ENCODE measurements at regions not wholly inside any gene's neighbourhood (a gene's known extent, or its start where the extent isn't known, plus 50 kb on each side); places are given as distances from the start of the nearest gene placed in this dataset.

DNA sequence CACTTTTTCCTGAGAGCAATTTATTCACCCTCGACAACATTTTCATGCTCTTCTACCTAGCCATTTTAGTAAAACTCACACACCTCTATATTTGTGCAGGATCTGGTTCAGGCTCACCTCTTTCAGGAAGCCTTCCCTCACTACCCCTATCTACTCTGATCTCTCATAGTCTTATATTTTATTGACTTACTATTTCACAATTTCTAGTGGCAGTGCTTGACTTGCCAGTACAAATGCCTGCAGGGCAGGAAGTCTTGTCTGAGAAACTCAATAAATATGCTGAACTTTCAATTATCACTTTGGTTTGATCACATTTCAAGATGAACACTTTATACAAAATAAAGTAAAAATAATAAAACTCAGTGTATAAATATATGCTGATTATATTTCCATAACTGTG is 226.8 kb downstream of the CETN3 start:
- H3K27ac Mint-ChIP-seq: no peak overlapping the region
- H3K27me3 Mint-ChIP-seq: no peaks in the 10 kb centered on the region

DNA sequence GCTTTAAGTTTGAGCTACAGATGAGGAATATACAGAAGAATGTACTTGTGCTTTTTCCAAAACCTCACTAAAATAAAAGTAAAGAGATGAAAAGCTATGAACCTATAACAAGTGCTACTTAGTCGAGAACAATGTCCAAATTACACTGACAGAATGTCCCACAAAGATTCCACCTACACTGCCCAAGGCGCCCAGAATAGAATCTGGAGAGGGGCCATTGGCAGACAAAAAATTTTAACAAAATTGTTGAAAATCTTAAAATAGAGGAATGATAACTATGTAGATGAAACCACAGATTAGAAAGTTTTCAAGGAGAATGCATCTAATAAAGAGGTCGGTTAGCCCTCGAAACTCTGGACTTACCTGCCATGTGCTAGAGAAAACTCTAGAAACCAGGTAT is 235.3 kb downstream of the CETN3 start:
- Mint-ChIP-seq H3K36me3 (ENCODE audit: insufficient read depth) (peaks cover 4% of the 10 kb centered on the region), H3K9me3 (ENCODE audit: low read depth) (peaks cover 20% of the 10 kb centered on the region), H3K4me1 (ENCODE audit: low read depth) (no peaks in the 10 kb centered on the region), H3K27me3 (no peaks in the 10 kb centered on the region), H3K4me3 (ENCODE audit: low read depth) (no peak overlapping the region), H3K27ac (no peak overlapping the region)
- TF ChIP-seq, protein P1, sequence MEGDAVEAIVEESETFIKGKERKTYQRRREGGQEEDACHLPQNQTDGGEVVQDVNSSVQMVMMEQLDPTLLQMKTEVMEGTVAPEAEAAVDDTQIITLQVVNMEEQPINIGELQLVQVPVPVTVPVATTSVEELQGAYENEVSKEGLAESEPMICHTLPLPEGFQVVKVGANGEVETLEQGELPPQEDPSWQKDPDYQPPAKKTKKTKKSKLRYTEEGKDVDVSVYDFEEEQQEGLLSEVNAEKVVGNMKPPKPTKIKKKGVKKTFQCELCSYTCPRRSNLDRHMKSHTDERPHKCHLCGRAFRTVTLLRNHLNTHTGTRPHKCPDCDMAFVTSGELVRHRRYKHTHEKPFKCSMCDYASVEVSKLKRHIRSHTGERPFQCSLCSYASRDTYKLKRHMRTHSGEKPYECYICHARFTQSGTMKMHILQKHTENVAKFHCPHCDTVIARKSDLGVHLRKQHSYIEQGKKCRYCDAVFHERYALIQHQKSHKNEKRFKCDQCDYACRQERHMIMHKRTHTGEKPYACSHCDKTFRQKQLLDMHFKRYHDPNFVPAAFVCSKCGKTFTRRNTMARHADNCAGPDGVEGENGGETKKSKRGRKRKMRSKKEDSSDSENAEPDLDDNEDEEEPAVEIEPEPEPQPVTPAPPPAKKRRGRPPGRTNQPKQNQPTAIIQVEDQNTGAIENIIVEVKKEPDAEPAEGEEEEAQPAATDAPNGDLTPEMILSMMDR (IDR thresholded peaks at IDR 0.05; ENCODE audit: unreplicated experiment): no peak
- no peak for DNase-seq (ENCODE audit: low spot score, unreplicated experiment)

More for the DNA sequence above, 226.8 kb downstream of the CETN3 start:
- TF ChIP-seq, protein P1 (IDR thresholded peaks at IDR 0.05; ENCODE audit: unreplicated experiment): no peak
- Mint-ChIP-seq H3K9me3 (ENCODE audit: low read depth) (peaks cover 3% of the 10 kb centered on the region), H3K36me3 (ENCODE audit: insufficient read depth) (no peaks in the 10 kb centered on the region), H3K4me3 (ENCODE audit: low read depth) (no peak overlapping the region), H3K4me1 (ENCODE audit: low read depth) (peaks cover 7% of the 10 kb centered on the region)
- DNase-seq (ENCODE audit: low spot score, unreplicated experiment): no peak

DNA sequence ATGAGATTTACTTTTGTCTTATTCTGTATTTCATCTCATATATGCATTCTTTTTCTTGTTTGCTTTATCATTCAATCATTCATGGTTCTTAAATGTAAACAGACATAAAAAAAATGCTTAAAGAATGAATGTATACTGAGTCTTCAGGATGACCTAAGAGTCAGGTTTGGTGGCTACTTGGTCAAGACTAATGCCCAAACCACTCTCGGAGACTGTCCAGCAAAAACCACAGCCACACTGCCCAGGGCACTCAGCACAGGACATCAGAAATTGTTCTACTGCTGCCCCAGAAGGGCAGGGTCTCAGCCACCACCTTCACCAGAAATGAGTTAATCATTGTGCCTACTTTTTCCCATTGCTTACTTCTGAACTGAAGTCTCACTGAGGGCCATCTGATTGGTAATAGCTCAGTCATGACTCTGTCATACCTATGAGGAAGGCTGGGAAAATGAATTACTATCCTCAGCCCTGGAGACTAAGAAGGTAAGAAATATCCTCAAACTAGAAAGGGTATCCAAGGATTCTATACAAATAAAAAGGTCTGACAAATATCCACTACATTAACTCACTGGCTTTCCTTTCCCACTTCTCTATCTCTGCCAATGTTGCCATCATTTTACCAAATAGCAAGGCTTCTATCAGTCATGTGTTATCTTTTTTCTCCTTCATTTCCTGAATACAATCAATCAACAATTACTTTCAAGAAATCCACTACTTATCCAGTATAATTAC is 236.1 kb downstream of the CETN3 start:
- Mint-ChIP-seq H3K27ac (no peak overlapping the region), H3K4me3 (ENCODE audit: low read depth) (no peak overlapping the region), H3K4me1 (ENCODE audit: low read depth) (no peaks in the 10 kb centered on the region), H3K27me3 (no peaks in the 10 kb centered on the region), H3K36me3 (ENCODE audit: insufficient read depth) (peaks cover 4% of the 10 kb centered on the region), H3K9me3 (ENCODE audit: low read depth) (peaks cover 20% of the 10 kb centered on the region)
- TF ChIP-seq, protein P1 (IDR thresholded peaks at IDR 0.05; ENCODE audit: unreplicated experiment): no peak
- DNase-seq (ENCODE audit: low spot score, unreplicated experiment): no peak

DNA sequence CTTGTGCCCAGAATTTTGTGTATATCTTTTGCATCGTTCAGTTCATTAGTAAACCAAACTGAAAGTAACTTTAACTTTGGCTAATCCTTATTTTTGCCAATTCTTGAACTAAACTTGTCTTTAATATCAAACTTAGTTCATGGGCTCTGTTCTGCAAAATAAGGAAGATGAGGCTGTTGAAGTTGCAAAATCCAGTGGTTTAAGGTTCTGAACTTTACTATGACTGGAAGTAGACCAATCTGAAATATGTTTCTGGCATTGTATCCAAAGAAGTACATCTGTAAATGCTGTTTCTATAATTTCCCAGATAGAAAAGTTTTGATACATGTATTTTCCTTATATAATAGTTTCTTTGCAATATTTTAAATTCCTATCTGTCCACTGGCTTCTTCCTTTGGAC is 238.1 kb downstream of the CETN3 start:
- TF ChIP-seq, protein P1 (IDR thresholded peaks at IDR 0.05; ENCODE audit: unreplicated experiment): no peak
- Mint-ChIP-seq H3K27ac (no peak overlapping the region), H3K27me3 (no peaks in the 10 kb centered on the region), H3K4me1 (ENCODE audit: low read depth) (no peaks in the 10 kb centered on the region), H3K36me3 (ENCODE audit: insufficient read depth) (no peaks in the 10 kb centered on the region), H3K9me3 (ENCODE audit: low read depth) (peaks cover 10% of the 10 kb centered on the region), H3K4me3 (ENCODE audit: low read depth) (no peak overlapping the region)
- no peak for DNase-seq (ENCODE audit: low spot score, unreplicated experiment)

DNA sequence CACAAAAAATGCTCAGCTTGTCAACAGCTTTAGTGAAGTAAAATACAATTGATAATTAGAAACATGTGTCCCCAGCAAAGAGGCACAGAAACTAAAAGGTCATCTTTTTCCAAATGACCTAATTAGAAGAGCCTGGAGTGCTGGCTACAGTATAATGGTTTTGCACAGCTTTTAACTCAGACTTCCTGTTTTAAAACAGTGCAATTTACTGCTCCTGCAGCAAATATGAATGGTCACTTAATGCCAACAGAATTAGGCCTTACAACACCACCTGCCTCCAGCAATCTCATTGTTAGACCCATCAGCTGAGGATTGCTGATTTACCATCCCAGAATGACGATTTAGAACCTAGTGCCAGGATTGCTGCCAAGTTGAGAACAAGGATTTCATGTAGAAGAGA is 239.3 kb downstream of the CETN3 start:
- TF ChIP-seq, protein P1 (IDR thresholded peaks at IDR 0.05; ENCODE audit: unreplicated experiment): no peak

More for the DNA sequence above, 239.3 kb downstream of the CETN3 start:
- no peaks in the 10 kb centered on the region for H3K4me1 Mint-ChIP-seq (ENCODE audit: low read depth)
- no peak for DNase-seq (ENCODE audit: low spot score, unreplicated experiment)
- no peak overlapping the region for H3K4me3 Mint-ChIP-seq (ENCODE audit: low read depth)
- no peaks in the 10 kb centered on the region for H3K9me3 Mint-ChIP-seq (ENCODE audit: low read depth)
- no peaks in the 10 kb centered on the region for H3K27me3 Mint-ChIP-seq
- no peaks in the 10 kb centered on the region for H3K36me3 Mint-ChIP-seq (ENCODE audit: insufficient read depth)
- H3K27ac Mint-ChIP-seq: no peak overlapping the region
